GM19455 (cell line): ENCODE measurements at regions not wholly inside any gene's neighbourhood (a gene's known extent, or its start where the extent isn't known, plus 50 kb on each side); places are given as distances from the start of the nearest gene placed in this dataset.
A peak's percentile ranks its signal among the peaks of the same experiment; 100 is the strongest.

Experiments used
- ATAC-seq: cut with Tn5 transposase; IDR thresholded peaks from one replicate; pipeline ENCODE4 v1.9.1; 2021; ENCODE audit not compliant: unreplicated experiment

- ATAC-seq: no peak
Observed at GRCh38 chr3:144286235-144286910, 314.8 kb downstream of the DIPK2A start.

GRCh38 chr3:144287001-144287400 lies 315.4 kb downstream of the DIPK2A start:
- no peak for ATAC-seq

- no peak for ATAC-seq
Observed at GRCh38 chr3:144289057-144289456, 317.4 kb downstream of the DIPK2A start.

- peak; percentile 89 for ATAC-seq
Observed at GRCh38 chr3:144294659-144295538, 323.3 kb downstream of the DIPK2A start.

GRCh38 chr3:144295613-144296012 lies 324.0 kb downstream of the DIPK2A start:
- ATAC-seq: no peak

GRCh38 chr3:144296808-144297207 lies 325.2 kb downstream of the DIPK2A start:
- ATAC-seq: no peak

- no peak for ATAC-seq
Observed at GRCh38 chr3:144301863-144302262, 330.2 kb downstream of the DIPK2A start.

- no peak for ATAC-seq
Observed at GRCh38 chr3:144307951-144308350, 336.3 kb downstream of the DIPK2A start.

GRCh38 chr3:144308396-144308795 lies 336.8 kb downstream of the DIPK2A start:
- ATAC-seq: no peak

GRCh38 chr3:144312702-144313101 lies 341.1 kb downstream of the DIPK2A start:
- no peak for ATAC-seq

- no peak for ATAC-seq
Observed at GRCh38 chr3:144314946-144315345, 343.3 kb downstream of the DIPK2A start.

GRCh38 chr3:144317961-144318360 lies 346.3 kb downstream of the DIPK2A start:
- ATAC-seq: no peak

GRCh38 chr3:144324076-144324475 lies 352.5 kb downstream of the DIPK2A start:
- ATAC-seq: no peak

GRCh38 chr3:144332868-144333267 lies 361.2 kb downstream of the DIPK2A start:
- ATAC-seq: no peak

- ATAC-seq: no peak
Observed at GRCh38 chr3:144341471-144341870, 369.8 kb downstream of the DIPK2A start.

- no peak for ATAC-seq
Observed at GRCh38 chr3:144343343-144343742, 371.7 kb downstream of the DIPK2A start.

GRCh38 chr3:144343777-144344176 lies 372.2 kb downstream of the DIPK2A start:
- no peak for ATAC-seq

- no peak for ATAC-seq
Observed at GRCh38 chr3:144344925-144345548, 373.4 kb downstream of the DIPK2A start.

GRCh38 chr3:144350125-144350524 lies 378.5 kb downstream of the DIPK2A start:
- ATAC-seq: no peak

GRCh38 chr3:144351011-144351410 lies 379.4 kb downstream of the DIPK2A start:
- ATAC-seq: no peak

GRCh38 chr3:144351773-144352365 lies 380.2 kb downstream of the DIPK2A start:
- ATAC-seq: no peak
